ENCODE measurements at regions not wholly inside any gene's neighbourhood (a gene's known extent, or its start where the extent isn't known, plus 50 kb on each side); places are given as distances from the start of the nearest gene placed in this dataset.

DNA sequence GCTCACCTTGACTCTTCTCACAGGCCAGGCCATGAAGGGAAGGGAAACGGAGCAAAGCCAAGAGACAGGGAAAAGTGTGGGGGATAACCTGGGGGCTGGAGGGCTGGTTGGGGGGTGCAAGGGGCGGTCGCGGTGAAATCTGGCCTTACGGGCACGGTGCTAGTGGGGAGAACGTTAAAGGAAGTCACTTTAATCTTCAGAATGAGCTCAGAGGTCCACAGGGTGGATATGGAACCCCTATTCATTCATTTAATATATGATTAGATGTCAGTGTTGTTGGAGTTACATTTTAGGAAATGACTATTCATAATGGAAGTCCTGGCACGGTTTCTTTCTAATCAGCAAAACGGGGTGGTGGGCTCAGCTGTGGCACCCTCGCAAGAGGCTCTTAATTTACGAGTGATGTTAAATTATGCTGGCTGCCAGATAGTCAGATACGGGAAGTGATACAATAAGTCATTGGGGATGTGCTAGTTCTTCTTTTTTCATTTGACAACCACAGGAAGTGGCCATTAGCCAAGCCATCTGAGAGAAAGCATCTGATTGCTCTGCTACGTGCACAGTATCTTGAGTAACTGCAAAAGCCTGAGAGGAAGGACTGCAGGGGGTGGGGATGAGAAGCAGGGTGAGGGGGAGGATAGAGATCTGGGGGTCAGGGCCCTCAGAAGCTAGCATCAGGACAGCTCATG lies 253.0 kb downstream of the QKI start:
- TF ChIP-seq, protein P1, sequence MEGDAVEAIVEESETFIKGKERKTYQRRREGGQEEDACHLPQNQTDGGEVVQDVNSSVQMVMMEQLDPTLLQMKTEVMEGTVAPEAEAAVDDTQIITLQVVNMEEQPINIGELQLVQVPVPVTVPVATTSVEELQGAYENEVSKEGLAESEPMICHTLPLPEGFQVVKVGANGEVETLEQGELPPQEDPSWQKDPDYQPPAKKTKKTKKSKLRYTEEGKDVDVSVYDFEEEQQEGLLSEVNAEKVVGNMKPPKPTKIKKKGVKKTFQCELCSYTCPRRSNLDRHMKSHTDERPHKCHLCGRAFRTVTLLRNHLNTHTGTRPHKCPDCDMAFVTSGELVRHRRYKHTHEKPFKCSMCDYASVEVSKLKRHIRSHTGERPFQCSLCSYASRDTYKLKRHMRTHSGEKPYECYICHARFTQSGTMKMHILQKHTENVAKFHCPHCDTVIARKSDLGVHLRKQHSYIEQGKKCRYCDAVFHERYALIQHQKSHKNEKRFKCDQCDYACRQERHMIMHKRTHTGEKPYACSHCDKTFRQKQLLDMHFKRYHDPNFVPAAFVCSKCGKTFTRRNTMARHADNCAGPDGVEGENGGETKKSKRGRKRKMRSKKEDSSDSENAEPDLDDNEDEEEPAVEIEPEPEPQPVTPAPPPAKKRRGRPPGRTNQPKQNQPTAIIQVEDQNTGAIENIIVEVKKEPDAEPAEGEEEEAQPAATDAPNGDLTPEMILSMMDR (IDR thresholded peaks at IDR 0.05; ENCODE audit: low read depth, low read length, poor library complexity, severe bottlenecking), result no peak
- TF ChIP-seq EZH2phosphoT487 (IDR thresholded peaks at IDR 0.05; ENCODE audit: borderline replicate concordance, low read length), result no peak
- peak overlapping the region; percentile 70 for H3K27ac ChIP-seq (ENCODE audit: low read depth, low read length)
- H3K27me3 ChIP-seq (ENCODE audit: control insufficient read depth, low read length), result peaks cover 13% of the 10 kb centered on the region
- peaks cover 14% of the 10 kb centered on the region for H3F3A ChIP-seq (ENCODE audit: control insufficient read depth, insufficient read depth)
- no peaks in the 10 kb centered on the region for H4K20me1 ChIP-seq (ENCODE audit: control insufficient read depth, insufficient read depth, low read depth, low read length)
- peaks cover 40% of the 10 kb centered on the region for H3K4me1 ChIP-seq (ENCODE audit: control insufficient read depth, low read length)
- H3K4me2 ChIP-seq (ENCODE audit: low read length), result peak overlapping the region; percentile 67
- no peaks in the 10 kb centered on the region for H3K9me3 ChIP-seq (ENCODE audit: control insufficient read depth, insufficient read depth, low read length)
- no peaks in the 10 kb centered on the region for H3K9me2 ChIP-seq (replicated peaks; ENCODE audit: control insufficient read depth, low read length)
- H3K79me2 ChIP-seq (ENCODE audit: control insufficient read depth, low read length), result no peaks in the 10 kb centered on the region
- H3K4me3 ChIP-seq (ENCODE audit: low read length), result peak overlapping the region; percentile 60
- H3K36me3 ChIP-seq (ENCODE audit: control insufficient read depth, low read length), result no peaks in the 10 kb centered on the region

DNA sequence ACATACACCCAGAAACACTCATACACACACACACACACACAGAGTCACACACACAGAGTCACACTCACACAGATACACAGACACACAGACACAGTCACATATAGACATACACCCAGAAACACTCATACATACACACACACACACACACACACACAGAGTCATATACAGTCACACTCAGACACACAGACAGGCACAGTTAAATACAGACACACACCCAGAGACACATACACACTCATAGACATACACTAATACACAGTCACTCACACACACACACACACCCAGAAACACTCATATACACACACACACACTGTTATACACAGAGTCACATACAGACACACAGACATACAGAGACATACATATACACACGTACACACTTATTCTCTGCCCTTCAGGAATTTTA lies 250.9 kb downstream of the QKI start:
- Histone ChIP-seq H3K4me1 (ENCODE audit: control insufficient read depth, low read length) (peaks cover 49% of the 10 kb centered on the region), H3K27ac (ENCODE audit: low read depth, low read length) (no peak overlapping the region)

DNA sequence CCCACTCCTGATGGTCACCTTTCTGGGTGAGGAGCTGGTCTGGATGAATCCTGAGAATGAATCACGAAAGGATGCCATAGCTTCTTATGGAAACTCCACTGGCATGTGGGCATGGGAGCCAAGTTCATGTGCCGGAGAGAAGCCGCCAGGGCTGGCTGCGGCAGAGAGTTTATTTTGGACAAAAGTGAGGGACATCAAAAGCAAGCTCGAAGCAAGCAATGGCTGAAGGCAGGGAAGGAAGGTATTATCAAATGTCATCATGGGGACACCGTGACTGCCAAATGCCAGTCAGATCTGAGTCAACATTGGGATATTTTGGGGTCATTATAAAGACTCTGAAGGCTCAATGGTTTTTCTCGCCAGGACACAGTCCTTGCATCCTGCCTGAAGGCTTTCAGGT lies 249.1 kb downstream of the QKI start:
- H4K20me1 ChIP-seq (ENCODE audit: control insufficient read depth, insufficient read depth, low read depth, low read length), result no peaks in the 10 kb centered on the region
- H3F3A ChIP-seq (ENCODE audit: control insufficient read depth, insufficient read depth), result peaks cover 13% of the 10 kb centered on the region
- H3K9me3 ChIP-seq (ENCODE audit: control insufficient read depth, insufficient read depth, low read length), result no peaks in the 10 kb centered on the region
- H3K27me3 ChIP-seq (ENCODE audit: control insufficient read depth, low read length), result peaks cover 19% of the 10 kb centered on the region
- H3K4me1 ChIP-seq (ENCODE audit: control insufficient read depth, low read length), result peaks cover 36% of the 10 kb centered on the region
- H3K27ac ChIP-seq (ENCODE audit: low read depth, low read length), result no peak overlapping the region
- no peak overlapping the region for H3K4me2 ChIP-seq (ENCODE audit: low read length)
- TF ChIP-seq EZH2phosphoT487 (IDR thresholded peaks at IDR 0.05; ENCODE audit: borderline replicate concordance, low read length), result no peak
- TF ChIP-seq, protein P1 (IDR thresholded peaks at IDR 0.05; ENCODE audit: low read depth, low read length, poor library complexity, severe bottlenecking), result no peak
- no peaks in the 10 kb centered on the region for H3K36me3 ChIP-seq (ENCODE audit: control insufficient read depth, low read length)
- no peaks in the 10 kb centered on the region for H3K9me2 ChIP-seq (replicated peaks; ENCODE audit: control insufficient read depth, low read length)
- no peak overlapping the region for H3K4me3 ChIP-seq (ENCODE audit: low read length)
- H3K79me2 ChIP-seq (ENCODE audit: control insufficient read depth, low read length), result no peaks in the 10 kb centered on the region

More for the DNA sequence above, 250.9 kb downstream of the QKI start:
- Histone ChIP-seq H3K9me3 (ENCODE audit: control insufficient read depth, insufficient read depth, low read length) (no peaks in the 10 kb centered on the region), H3K4me3 (ENCODE audit: low read length) (no peak overlapping the region), H3F3A (ENCODE audit: control insufficient read depth, insufficient read depth) (peaks cover 14% of the 10 kb centered on the region), H3K9me2 (replicated peaks; ENCODE audit: control insufficient read depth, low read length) (no peaks in the 10 kb centered on the region), H3K36me3 (ENCODE audit: control insufficient read depth, low read length) (no peaks in the 10 kb centered on the region), H4K20me1 (ENCODE audit: control insufficient read depth, insufficient read depth, low read depth, low read length) (no peaks in the 10 kb centered on the region), H3K4me2 (ENCODE audit: low read length) (no peak overlapping the region), H3K27me3 (ENCODE audit: control insufficient read depth, low read length) (peaks cover 18% of the 10 kb centered on the region), H3K79me2 (ENCODE audit: control insufficient read depth, low read length) (no peaks in the 10 kb centered on the region)
- TF ChIP-seq EZH2phosphoT487 (IDR thresholded peaks at IDR 0.05; ENCODE audit: borderline replicate concordance, low read length), result no peak
- TF ChIP-seq, protein P1 (IDR thresholded peaks at IDR 0.05; ENCODE audit: low read depth, low read length, poor library complexity, severe bottlenecking), result no peak
